Body of pancreas (tissue), 4 donors: ENCODE measurements at regions not wholly inside any gene's neighbourhood (a gene's known extent, or its start where the extent isn't known, plus 50 kb on each side); places are given as distances from the start of the nearest gene placed in this dataset.

Experiments used
- ATAC-seq: fragments of 150-250 bp; one replicate; pipeline ENCODE4 v1.9.1; 2016
- DNase-seq, 4 donors: peaks; one replicate each; pipeline ENCODE4 v3.0.0-alpha.2; 2019
- H3K27ac ChIP-seq, 4 donors: fragments of 200-600 bp; sonication (generic); 1 replicate in 3 of 4; 2 replicates in 1 of 4; pipeline versions ENCODE4 v1.5.1 to v1.6.1; 2016 to 2019; ENCODE audit warnings: mild to moderate bottlenecking in 1 of 4, mixed read lengths in 1 of 4, moderate library complexity in 1 of 4
- H3K27me3 ChIP-seq, 2 donors: fragments of 200-600 bp; sonication (generic); one replicate each; pipeline ENCODE4 v1.6.0; 2016; ENCODE audit warnings: mild to moderate bottlenecking in 1 of 2
- H3K36me3 ChIP-seq, 2 donors: fragments of 200-600 bp; sonication (generic); replicated peaks in 1 of 2; 2 replicates each; pipeline ENCODE4 v1.5.1; 2016; ENCODE audit warnings: low read depth in 2 of 2; ENCODE audit not compliant: insufficient read depth in 1 of 2
- H3K4me1 ChIP-seq: fragments of 200-600 bp; sonication (generic); one replicate; pipeline ENCODE4 v1.6.0; 2016
- H3K4me3 ChIP-seq, 2 donors: fragments of 200-600 bp; sonication (generic); 1 replicate in 1 of 2; 2 replicates in 1 of 2; pipeline ENCODE4 v1.5.1; 2016 to 2019
- H3K9me3 ChIP-seq, 3 donors: fragments of 200-600 bp; sonication (generic); 1 replicate in 2 of 3; 2 replicates in 1 of 3; pipeline ENCODE4 v1.5.1; 2016
- POLR2A ChIP-seq, 3 donors: fragments of 450-650 bp; IDR thresholded peaks; one replicate each; pipeline ENCODE4 v1.6.1; 2016; ENCODE audit warnings: antibody characterized with exemption in 3 of 3, mild to moderate bottlenecking in 2 of 3
- WGBS, 2 donors: methylation state at CpG; one replicate each; pipeline ENCODE4 v1.1.5; 2017; 5-methylcytosine and 5-hydroxymethylcytosine counted together
- intact Hi-C: fragments of 100-400 bp; cut with DNase I; formaldehyde crosslinking; loops from one replicate; pipeline ENCODE4 v1.15.1; 2023
- TF ChIP-seq, protein P1 (sequence below), 7 experiments: fragments of 450-650 bp in 4 of 7; fragments of 200-600 bp in 3 of 7; sonication (generic) in 3 of 7; IDR thresholded peaks; one replicate each; pipeline ENCODE4 v1.5.1; 2016 to 2019; ENCODE audit warnings: antibody characterized with exemption in 7 of 7

DNA sequence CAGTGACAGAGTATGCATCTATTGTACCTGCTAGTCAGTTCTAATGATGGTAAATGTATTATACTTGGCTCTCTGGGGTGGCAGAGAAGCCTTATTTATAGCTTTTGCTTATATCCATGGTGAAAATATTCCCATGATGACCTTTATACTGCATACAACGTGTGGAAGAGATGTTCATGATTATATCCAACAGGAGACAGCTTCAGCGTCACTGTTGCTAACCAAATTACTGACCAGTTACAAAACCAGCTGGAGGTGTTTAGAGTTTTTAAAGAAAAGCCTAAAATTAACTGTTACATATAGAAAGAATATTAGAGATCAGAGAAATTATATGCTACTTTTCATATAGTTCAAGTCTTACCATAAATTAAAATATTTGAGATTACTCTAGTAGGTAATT, 280.8 kb downstream of the ETV1 start:
- H3K27me3 ChIP-seq: no peaks in the 10 kb centered on the region

DNA sequence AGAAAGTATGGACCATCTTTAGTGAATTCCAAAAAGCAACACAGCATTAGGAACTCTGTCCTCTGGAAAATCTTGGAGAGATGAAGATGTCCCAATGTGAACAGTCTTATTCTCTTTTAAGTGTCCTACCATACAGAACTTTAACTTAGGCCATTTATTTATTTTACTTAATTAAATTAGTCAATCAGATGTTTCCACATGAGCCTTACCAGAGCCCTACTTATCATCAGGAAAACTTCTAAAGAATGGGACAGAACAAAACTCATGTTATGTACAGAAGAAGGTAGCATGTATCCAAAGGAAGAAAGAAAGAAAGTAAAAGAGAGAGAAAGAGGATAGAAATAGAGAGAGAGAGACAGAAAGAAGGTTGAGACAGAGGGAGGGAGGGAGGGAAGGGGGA, 276.4 kb downstream of the ETV1 start:
- H3K27ac ChIP-seq: no peak overlapping the region
- ATAC-seq (no peak), DNase-seq (no peak)
- no peaks in the 10 kb centered on the region for H3K36me3 ChIP-seq
- H3K4me3 ChIP-seq: no peak overlapping the region
- H3K9me3 ChIP-seq: no peaks in the 10 kb centered on the region
- H3K4me1 ChIP-seq: no peaks in the 10 kb centered on the region
- no peaks in the 10 kb centered on the region for H3K27me3 ChIP-seq
- intact Hi-C loops: no loop called here
- TF ChIP-seq POLR2A (IDR thresholded peaks at IDR 0.05): no peak
- TF ChIP-seq, protein P1, sequence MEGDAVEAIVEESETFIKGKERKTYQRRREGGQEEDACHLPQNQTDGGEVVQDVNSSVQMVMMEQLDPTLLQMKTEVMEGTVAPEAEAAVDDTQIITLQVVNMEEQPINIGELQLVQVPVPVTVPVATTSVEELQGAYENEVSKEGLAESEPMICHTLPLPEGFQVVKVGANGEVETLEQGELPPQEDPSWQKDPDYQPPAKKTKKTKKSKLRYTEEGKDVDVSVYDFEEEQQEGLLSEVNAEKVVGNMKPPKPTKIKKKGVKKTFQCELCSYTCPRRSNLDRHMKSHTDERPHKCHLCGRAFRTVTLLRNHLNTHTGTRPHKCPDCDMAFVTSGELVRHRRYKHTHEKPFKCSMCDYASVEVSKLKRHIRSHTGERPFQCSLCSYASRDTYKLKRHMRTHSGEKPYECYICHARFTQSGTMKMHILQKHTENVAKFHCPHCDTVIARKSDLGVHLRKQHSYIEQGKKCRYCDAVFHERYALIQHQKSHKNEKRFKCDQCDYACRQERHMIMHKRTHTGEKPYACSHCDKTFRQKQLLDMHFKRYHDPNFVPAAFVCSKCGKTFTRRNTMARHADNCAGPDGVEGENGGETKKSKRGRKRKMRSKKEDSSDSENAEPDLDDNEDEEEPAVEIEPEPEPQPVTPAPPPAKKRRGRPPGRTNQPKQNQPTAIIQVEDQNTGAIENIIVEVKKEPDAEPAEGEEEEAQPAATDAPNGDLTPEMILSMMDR (IDR thresholded peaks at IDR 0.05): no peak

More for the DNA sequence above, 280.8 kb downstream of the ETV1 start:
- Histone ChIP-seq H3K27ac (no peak overlapping the region), H3K4me1 (no peaks in the 10 kb centered on the region), H3K36me3 (no peaks in the 10 kb centered on the region), H3K4me3 (no peak overlapping the region), H3K9me3 (no peaks in the 10 kb centered on the region)
- DNase-seq: no peak
- TF ChIP-seq POLR2A (IDR thresholded peaks at IDR 0.05): no peak
- TF ChIP-seq, protein P1 (IDR thresholded peaks at IDR 0.05): no peak
- WGBS, 2 donors: 54 to 60% methylated on average over 2 of the region's 2 CpGs
- no peak for ATAC-seq
- intact Hi-C loops: no loop called here

DNA sequence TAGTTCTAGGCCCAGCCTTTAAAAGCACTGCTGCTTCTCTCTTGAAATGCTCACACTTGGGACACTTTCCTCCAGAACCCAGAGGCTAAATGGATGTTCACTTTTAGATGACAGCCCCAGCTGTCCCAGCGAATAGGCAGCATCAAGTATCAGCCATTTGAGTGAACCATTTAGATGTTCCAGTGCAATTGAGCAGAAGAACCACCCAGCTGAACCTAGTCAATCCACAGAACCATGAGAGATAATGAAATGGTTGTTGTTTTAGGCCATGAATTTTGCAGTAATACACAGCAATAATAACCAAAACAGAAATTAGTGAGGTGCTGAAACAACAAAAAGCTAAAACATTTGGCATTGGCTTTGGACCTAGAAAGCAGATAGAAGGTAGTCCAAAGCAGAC, 273.9 kb downstream of the ETV1 start:
- ATAC-seq: no peak
- H3K36me3 ChIP-seq: no peaks in the 10 kb centered on the region
- no peak overlapping the region for H3K4me3 ChIP-seq
- H3K27ac ChIP-seq: no peak overlapping the region
- no peaks in the 10 kb centered on the region for H3K9me3 ChIP-seq
- TF ChIP-seq POLR2A (IDR thresholded peaks at IDR 0.05): no peak
- TF ChIP-seq, protein P1 (IDR thresholded peaks at IDR 0.05): no peak
- no peaks in the 10 kb centered on the region for H3K4me1 ChIP-seq
- intact Hi-C loops: no loop called here
- no peaks in the 10 kb centered on the region for H3K27me3 ChIP-seq
- no peak for DNase-seq
- 20 to 40% methylated on average over 1 of the region's 1 CpG for WGBS, 2 donors

DNA sequence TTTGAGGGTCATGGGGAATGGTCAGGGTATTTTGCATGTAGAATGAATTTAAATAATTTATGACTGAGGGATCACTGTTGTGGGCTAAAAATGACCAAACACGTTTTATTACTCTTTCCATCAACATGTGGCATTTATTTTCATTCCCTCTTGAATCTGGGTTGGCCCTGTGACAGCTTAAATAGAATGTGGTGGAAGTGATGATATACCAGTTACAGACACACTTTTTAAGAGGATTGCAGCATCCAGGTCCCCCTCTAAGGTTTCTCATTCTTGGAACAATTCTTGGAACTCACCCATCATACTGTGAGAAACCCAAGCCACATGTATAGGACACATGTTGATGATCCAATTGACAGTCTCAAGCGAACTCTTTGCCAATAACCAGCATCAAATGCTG, 272.4 kb downstream of the ETV1 start:
- TF ChIP-seq, protein P1 (IDR thresholded peaks at IDR 0.05): no peak
- no peak for TF ChIP-seq POLR2A (IDR thresholded peaks at IDR 0.05)
- no peak overlapping the region for H3K27ac ChIP-seq
- no peaks in the 10 kb centered on the region for H3K27me3 ChIP-seq
- intact Hi-C loops: no loop called here
- WGBS, 2 donors: 50 to 55% methylated on average over 2 of the region's 2 CpGs
- no peaks in the 10 kb centered on the region for H3K4me1 ChIP-seq
- ATAC-seq: no peak
- H3K9me3 ChIP-seq: no peaks in the 10 kb centered on the region
- no peak for DNase-seq
- H3K4me3 ChIP-seq: no peak overlapping the region
- no peaks in the 10 kb centered on the region for H3K36me3 ChIP-seq

DNA sequence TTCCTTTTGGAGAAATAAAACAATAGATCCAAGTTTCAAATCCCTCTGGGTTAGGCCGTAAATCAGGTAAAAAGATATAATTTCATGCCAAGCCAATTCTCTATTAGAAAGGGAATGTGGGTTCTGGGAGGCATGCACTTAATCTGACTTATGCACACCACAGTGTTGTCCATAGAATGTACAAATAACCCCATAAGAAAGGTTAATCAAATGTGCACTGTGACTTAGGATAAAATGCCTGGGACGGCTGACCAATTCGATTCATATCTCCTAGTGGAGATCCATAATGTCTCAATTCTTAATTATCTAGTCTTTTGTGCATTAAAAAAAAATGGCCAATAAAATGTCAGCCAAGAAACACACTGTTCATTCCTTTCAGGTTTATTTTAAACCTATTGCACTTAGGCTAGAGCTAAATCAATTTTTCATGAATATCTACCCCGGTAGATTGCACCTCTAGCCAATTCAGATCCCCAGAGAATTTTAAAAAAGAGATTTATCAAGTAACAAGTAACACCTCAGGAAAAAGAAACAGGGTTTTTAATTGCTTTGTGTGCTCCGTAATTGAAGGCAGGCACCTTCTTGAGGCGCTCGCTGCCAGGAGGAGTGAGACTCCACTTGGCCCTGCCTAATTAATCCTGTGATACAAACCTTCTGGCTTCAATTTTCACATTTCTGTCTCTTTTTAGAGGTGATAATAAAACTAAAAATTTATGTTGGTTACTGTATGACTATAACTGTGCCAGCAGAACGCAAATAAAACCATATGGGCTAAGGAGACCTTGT, 265.1 kb downstream of the ETV1 start:
- Histone ChIP-seq H3K36me3 (no peaks in the 10 kb centered on the region), H3K27me3 (no peaks in the 10 kb centered on the region), H3K27ac (no peak overlapping the region), H3K9me3 (no peaks in the 10 kb centered on the region), H3K4me3 (no peak overlapping the region), H3K4me1 (no peaks in the 10 kb centered on the region)
- DNase-seq: no peak
- no peak for ATAC-seq
- intact Hi-C loops: no loop called here
- 78 to 82% methylated on average over 8 of the region's 8 CpGs for WGBS, 2 donors
- TF ChIP-seq POLR2A (IDR thresholded peaks at IDR 0.05): no peak
- TF ChIP-seq, protein P1 (IDR thresholded peaks at IDR 0.05): no peak
